GM19351 (cell line): ENCODE measurements at regions not wholly inside any gene's neighbourhood (a gene's known extent, or its start where the extent isn't known, plus 50 kb on each side); places are given as distances from the start of the nearest gene placed in this dataset.

ENCODE experiments used
- ATAC-seq: cut with Tn5 transposase; IDR thresholded peaks from one replicate; pipeline ENCODE4 v1.9.1; 2021; ENCODE audit warnings: mild to moderate bottlenecking, moderate library complexity; ENCODE audit not compliant: unreplicated experiment

- no peak for ATAC-seq
These were observed 117.8 kb upstream of the ZMIZ1 start for GRCh38 chr10:78950656-78951587.

DNA sequence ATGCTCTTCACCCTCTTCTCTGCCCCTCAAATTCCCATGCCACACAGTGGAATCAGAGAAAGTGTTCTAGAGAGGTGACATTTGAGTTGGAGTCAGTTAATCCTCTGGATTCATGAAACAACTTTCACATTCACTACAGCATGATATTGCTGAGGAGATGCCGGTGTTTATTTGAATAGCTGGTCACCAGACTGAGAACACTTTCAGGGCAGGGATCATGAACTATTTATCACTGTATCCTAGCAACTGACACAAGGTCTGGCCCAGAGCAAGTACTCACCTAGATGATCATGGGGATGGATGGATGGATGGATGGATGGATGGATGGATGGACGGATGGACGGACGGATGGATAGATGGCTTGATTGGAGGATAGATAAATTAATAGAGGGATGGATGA, 116.7 kb upstream of the ZMIZ1 start:
- ATAC-seq, result no peak

- no peak for ATAC-seq
These were observed 116.1 kb upstream of the ZMIZ1 start for GRCh38 chr10:78952686-78953085.

DNA sequence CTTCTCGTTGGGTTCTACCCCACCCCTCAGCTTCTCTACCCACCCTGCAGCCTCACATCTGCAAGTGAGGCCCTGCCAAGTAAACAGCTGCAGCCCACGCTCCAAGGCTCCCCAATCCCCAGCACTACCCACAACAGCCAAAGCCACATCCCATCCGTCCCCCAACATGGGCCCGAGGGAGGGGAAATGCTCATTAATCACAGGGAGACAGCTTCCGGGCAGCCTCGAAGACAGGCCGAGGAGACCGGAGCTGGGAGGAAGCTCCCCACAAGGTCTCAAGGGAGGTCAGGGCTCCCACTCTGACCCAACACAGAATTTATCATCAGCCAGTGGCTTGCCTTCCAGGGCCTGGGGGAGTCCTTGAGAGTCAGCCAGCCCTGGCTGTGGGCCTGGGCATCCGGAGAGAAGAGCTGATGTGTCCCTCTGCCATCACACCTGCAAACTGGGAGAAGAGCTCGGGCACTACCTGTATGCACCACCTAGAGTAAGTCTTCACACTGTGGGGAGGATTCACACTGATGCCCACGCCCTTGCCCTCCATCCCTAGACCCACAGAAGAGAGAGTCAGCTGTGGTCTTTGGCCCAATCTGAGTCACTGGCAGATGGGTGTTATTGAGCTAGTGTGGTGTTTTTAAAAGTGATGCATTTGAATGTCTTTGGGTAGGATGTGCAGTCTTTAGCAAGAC, 115.5 kb upstream of the ZMIZ1 start:
- no peak for ATAC-seq

- no peak for ATAC-seq
These were observed 114.9 kb upstream of the ZMIZ1 start for GRCh38 chr10:78953799-78954297.

DNA sequence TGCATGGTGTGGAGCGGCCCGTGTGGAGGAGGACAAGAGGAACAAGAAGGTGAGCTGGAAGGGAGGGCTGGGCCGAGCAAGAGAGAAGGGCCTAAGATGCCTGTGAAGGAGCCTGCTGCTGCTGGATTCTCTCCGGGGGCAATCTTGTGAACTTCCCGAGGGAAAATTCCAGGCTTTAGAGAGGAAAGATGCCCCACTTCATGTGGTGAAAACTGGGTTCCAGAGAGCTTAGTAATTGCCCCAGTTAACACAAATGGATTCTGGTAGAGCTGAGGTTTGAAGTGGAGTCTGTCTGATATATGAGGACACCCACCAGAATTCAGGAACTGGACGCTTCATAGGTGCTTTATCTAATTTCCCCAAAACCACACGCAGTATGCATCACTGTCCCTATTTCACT, 114.1 kb upstream of the ZMIZ1 start:
- ATAC-seq, result no peak

GRCh38 chr10:78955206-78955605, 113.6 kb upstream of the ZMIZ1 start:
- no peak for ATAC-seq

DNA sequence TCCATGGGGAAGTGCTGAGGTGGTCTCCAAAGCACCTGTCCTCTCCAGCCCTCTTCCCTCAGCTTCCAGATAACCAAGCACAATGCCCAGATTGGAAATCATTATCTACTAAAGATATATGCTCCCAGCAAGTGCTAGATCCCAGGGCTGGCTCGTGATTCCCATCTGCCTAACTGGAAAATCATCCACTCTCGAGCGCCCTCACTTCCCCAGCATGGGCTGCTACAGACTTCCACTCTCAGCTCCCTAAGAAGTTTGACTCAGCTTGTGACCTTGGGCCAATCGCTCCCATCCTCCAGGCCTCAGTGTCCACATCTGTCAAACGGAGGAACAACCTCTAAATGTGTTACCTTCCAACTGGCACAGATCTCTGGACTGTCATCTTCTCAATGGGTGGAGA, 112.4 kb upstream of the ZMIZ1 start:
- no peak for ATAC-seq

DNA sequence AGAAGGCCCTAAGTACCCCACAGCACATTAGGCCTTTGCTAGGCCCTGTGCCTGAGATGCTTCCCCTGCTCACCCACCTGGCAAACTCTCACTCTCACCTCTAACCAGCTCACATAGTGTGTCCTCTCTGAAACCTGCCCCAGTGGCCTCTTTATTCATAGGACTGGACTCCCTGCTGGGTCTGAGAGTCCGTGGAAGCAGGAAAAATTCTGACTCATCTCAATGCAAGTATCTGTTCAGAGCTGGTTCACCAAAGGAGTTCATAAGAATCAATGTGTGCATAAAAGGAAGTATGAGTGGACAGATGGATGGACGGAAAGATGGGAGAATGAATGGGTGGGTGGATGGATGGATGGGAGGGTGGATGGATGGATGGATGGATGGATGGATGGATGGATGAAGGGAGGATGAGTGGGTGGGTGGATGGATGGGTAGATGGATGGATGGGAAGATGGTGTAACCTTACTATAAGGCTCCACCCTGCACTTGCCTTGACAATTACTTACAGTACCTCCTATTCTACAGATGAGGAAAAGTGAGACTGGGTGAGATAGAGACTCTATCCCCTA, 111.2 kb upstream of the ZMIZ1 start:
- no peak for ATAC-seq

- ATAC-seq, result no peak
These were observed 109.4 kb upstream of the ZMIZ1 start for GRCh38 chr10:78959217-78959923.

GRCh38 chr10:78959924-78960285, 108.9 kb upstream of the ZMIZ1 start:
- ATAC-seq, result no peak

GRCh38 chr10:78960316-78960800, 108.4 kb upstream of the ZMIZ1 start:
- ATAC-seq, result no peak

DNA sequence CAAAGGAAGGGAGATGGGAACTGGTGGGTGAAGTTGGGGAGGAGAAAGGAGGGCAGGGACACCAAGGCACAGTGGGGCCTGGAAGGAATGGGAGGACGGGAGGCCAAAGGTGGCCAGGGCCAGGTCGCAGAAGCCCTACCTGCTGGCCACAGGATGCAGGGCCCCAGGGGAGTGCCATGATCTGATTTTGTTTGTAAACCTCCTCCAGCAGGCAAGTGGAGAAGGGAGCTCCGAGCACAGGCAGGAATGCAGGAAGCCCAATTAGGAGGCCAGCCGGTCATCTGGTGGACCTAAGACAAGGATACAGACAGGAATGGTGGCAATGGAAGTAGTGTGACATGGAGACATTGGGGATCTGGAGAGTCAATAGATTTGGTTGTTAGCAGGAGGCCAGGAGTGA, 107.0 kb upstream of the ZMIZ1 start:
- ATAC-seq, result no peak

DNA sequence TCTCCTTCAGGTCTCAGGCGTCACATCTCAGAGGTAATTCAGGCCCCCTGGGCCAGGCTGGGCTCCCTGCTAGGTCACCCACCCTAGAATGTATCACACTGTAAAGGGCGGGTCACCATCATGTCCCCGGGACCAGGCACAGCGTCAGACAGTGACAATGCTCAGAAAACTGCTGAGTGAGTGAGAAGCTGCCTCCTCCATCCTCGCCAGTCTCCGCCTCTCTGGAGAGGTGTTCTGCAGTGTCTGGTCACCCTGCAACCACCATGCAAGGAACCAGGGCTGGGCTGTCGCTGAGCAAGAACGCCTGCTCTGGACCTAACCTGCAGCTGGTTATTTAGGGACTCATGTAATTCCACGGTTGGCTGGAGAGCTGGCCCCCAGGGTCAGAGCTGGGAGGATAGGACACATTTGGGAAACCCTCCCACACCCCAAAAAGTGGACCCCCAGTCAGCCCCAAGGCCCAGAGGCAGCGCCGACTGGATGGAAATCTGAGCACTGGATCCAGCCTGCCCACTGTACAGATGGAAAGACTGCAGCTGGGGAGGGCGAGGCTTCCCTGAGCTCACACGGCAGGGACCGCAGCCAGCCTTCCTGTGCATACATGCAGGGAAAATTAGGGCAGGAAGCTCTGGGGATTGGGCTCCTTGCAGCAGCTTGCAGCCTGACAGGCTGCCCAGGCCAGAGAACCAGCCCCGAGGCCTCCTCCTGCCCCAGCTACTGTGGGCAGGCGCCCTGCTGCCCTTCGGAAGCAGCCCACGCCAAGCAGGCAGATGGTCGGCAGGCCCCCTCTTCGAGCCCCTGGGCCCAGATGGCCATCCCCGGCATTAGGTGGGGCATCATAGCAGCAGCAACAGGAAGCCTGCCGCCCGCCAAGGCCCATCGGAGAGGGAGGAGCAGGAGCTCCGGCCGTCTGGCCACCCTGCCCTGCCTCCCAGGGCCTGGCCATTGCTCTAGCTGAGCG, 105.4 kb upstream of the ZMIZ1 start:
- no peak for ATAC-seq

- no peak for ATAC-seq
These were observed 104.4 kb upstream of the ZMIZ1 start for GRCh38 chr10:78964274-78964951.

GRCh38 chr10:78964952-78965633, 103.7 kb upstream of the ZMIZ1 start:
- no peak for ATAC-seq

- no peak for ATAC-seq
These were observed 102.5 kb upstream of the ZMIZ1 start for GRCh38 chr10:78966182-78966787.

DNA sequence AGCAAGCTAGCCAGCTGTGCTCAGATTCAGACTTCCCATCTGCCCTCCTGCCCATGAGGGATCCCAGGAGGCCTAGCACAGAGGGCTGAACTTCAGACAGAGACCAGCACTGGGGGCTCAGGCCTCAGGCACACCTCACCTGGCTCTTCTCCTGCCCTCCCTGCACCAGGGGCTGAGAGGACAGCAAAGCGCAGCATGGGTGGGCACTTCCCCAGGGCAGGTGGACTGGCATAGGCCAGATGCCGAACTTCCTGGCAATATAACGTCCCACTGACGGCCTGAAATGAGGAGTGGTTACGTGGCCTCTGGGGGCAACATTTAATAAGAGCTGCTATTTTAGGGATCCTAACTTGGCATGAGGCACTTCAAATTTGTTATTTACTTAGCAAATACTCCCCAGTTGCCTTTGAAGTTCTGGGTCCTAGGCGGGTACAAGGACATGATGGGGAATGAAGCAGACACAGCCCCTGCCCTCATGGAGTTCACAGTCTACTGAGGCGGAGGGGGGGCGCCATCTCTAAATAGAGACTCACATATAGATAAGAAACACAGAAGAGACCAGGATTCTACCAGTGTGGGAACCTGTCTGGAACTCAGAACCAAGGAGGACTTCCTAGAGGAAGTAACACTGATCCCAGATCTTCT, 101.8 kb upstream of the ZMIZ1 start:
- ATAC-seq, result no peak
